Adipocyte (in vitro differentiated cells): ENCODE measurements at regions not wholly inside any gene's neighbourhood (a gene's known extent, or its start where the extent isn't known, plus 50 kb on each side); places are given as distances from the start of the nearest gene placed in this dataset.
A peak's percentile ranks its signal among the peaks of the same experiment; 100 is the strongest.
"Not testable (repeated sequence)": the region's sequence is repeated elsewhere in the genome, so short reads cannot be mapped to it uniquely, and the experiment has no call there.

Experiments
- DNase-seq: peaks from one replicate; pipeline ENCODE4 v3.0.0-alpha.2; 2015; ENCODE audit warnings: low read depth
- H3K27me3 ChIP-seq: replicated peaks from 2 replicates; pipeline ENCODE4 v1.7.0; 2013; ENCODE audit warnings: mild to moderate bottlenecking, low read length, moderate library complexity; ENCODE audit not compliant: control insufficient read depth, insufficient read depth
- H3K36me3 ChIP-seq: 2 replicates; pipeline ENCODE4 v1.7.0; 2013; ENCODE audit warnings: low read length, mild to moderate bottlenecking, moderate library complexity; ENCODE audit not compliant: control insufficient read depth, insufficient read depth, severe bottlenecking
- H3K4me1 ChIP-seq: 2 replicates; pipeline ENCODE4 v1.7.0; 2013; ENCODE audit warnings: mild to moderate bottlenecking, low read length, moderate library complexity; ENCODE audit not compliant: control insufficient read depth, insufficient read depth
- H3K4me3 ChIP-seq: 2 replicates; pipeline ENCODE4 v1.7.0; 2013; ENCODE audit warnings: mild to moderate bottlenecking, low read length, moderate library complexity
- H3K9ac ChIP-seq: 2 replicates; pipeline ENCODE4 v1.7.0; 2013; ENCODE audit warnings: mild to moderate bottlenecking, low read length, moderate library complexity
- H3K9me3 ChIP-seq: 2 replicates; pipeline ENCODE4 v1.7.0; 2013; ENCODE audit warnings: mild to moderate bottlenecking, low read length, moderate library complexity; ENCODE audit not compliant: control insufficient read depth

DNA sequence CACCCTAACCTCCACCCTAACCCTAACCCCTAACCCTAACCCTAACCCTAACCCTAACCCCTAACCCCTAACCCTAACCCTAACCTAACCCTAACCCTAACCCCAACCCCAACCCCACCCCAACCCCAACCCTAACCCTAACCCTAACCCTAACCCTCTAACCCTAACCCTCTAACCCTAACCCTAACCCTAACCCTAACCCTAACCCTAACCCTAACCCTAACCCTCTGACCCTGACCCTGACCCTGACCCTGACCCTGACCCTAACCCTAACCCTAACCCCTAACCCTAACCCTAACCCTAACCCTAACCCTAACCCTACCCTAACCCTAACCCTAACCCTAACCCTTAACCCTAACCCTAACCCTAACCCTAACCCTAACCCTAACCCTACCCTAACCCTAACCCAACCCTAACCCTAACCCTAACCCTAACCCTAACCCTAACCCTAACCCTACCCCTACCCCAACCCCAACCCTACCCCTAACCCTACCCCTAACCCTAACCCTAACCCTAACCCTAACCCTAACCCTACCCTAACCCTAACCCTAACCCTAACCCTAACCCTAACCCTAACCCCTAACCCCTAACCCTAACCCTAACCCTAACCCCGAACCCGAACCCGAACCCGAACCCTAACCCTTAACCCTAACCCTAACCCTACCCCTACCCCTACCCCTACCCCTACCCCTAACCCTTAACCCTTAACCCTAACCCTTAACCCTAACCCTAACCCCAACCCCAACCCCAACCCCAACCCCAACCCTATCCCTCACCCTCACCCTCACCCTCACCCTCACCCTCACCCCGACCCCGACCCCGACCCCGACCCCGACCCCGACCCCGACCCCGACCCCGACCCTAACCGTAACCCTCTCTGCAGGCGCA, 186.2 kb upstream of the CHL1 start:
- H3K4me3 ChIP-seq, H3K4me1 ChIP-seq, H3K9me3 ChIP-seq, H3K27me3 ChIP-seq, H3K36me3 ChIP-seq, H3K9ac ChIP-seq: not testable (repeated sequence)
- DNase-seq = peak; percentile 2

- no peak overlapping the region for H3K9ac ChIP-seq
- no peaks in the 10 kb centered on the region for H3K4me1 ChIP-seq
- H3K9me3 ChIP-seq = no peaks in the 10 kb centered on the region
- no peak overlapping the region for H3K4me3 ChIP-seq
- no peaks in the 10 kb centered on the region for H3K36me3 ChIP-seq
- H3K27me3 ChIP-seq = no peaks in the 10 kb centered on the region
- DNase-seq = peak; percentile 1
Observed at GRCh38 chr3:11734-12133, 184.8 kb upstream of the CHL1 start.

DNA sequence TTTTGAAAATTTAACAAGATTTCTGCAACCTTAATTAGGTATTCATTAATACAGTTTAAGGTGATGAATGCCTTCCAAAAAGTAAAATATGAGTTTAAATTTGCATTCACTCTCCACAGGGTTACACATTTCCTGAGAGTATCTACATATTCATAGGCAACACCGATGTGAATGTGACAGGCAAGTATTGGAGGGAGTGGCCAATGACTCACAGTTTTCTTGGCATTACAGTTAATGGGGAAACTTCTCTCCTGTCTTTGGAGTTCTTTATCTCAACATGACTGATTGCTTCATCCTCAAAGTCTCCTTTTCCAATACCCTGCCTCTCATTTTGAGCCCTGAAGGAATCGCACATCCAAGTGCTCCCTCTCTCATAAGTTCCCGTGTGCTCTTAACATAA, 181.9 kb upstream of the CHL1 start:
- no peak for DNase-seq
- no peaks in the 10 kb centered on the region for H3K9me3 ChIP-seq
- no peaks in the 10 kb centered on the region for H3K36me3 ChIP-seq
- H3K4me3 ChIP-seq = no peak overlapping the region
- no peak overlapping the region for H3K9ac ChIP-seq
- no peaks in the 10 kb centered on the region for H3K4me1 ChIP-seq
- H3K27me3 ChIP-seq = no peaks in the 10 kb centered on the region

DNA sequence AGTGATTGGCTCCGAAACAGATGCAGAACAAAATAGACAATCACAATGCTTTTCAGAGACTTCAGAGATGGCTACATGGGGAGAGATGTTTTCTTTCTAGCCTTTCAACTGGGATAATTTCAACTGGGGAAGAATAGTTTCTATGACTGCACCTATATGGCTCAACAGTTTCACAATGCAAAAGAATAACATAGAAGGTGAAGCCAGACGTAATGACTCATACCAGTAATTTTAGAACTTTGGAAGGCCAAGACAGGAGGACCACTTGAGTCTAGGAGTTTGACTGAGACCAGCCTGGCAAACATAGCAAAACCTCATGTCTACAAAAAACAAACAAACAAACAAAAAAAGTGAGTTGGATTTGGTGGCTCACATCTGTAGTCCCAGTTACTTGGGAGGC, 180.2 kb upstream of the CHL1 start:
- Histone ChIP-seq H3K36me3 (no peaks in the 10 kb centered on the region), H3K9ac (no peak overlapping the region), H3K4me3 (no peak overlapping the region), H3K4me1 (peaks cover 5% of the 10 kb centered on the region), H3K27me3 (no peaks in the 10 kb centered on the region), H3K9me3 (no peaks in the 10 kb centered on the region)
- no peak for DNase-seq

DNA sequence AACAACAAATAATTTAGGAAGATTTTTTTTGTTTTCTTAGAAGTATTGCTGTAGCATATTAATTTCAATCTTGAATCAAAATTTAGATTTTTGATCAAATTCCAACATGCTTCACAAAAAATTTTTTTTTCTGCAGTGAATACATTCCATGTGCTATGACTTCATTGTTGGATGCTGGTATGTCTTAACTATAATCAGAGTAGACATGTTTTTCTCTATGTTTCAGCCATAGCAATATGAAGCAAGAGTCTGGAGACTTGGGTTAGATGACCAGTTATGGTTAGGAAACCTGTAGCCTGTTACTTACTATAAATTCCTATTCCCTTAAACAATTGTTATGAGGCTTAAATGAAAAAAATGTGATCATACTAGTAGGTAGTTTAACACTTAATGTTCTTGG, 176.1 kb upstream of the CHL1 start:
- Histone ChIP-seq H3K9ac (no peak overlapping the region), H3K36me3 (no peaks in the 10 kb centered on the region), H3K27me3 (no peaks in the 10 kb centered on the region), H3K4me3 (no peak overlapping the region), H3K9me3 (no peaks in the 10 kb centered on the region), H3K4me1 (peaks cover 5% of the 10 kb centered on the region)
- peak; percentile 49 for DNase-seq

DNA sequence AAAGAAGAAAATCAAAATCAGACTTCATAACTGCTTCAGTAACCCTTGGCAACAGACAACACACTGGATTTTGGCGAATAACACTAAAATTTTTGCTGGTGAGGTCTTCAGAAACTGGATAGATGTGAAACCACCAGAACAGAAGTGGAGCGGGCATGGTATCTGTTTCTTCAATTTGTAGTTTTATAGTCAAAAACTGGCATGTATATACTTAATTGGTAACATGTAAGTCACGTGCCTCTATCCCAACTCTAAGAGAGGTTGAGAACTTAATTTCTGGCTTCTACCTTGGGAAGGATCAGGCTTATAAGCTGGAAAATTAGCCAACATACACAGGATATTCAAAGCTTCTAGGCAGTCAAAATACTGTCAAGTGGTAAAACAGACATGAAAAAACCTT, 172.6 kb upstream of the CHL1 start:
- peaks cover 2% of the 10 kb centered on the region for H3K27me3 ChIP-seq
- H3K9me3 ChIP-seq = no peaks in the 10 kb centered on the region
- H3K36me3 ChIP-seq = no peaks in the 10 kb centered on the region
- no peak for DNase-seq
- H3K4me3 ChIP-seq = no peak overlapping the region
- peaks cover 5% of the 10 kb centered on the region for H3K4me1 ChIP-seq
- H3K9ac ChIP-seq = no peak overlapping the region

GRCh38 chr3:25056-25455, 171.5 kb upstream of the CHL1 start:
- no peaks in the 10 kb centered on the region for H3K36me3 ChIP-seq
- H3K4me3 ChIP-seq = no peak overlapping the region
- H3K9me3 ChIP-seq = no peaks in the 10 kb centered on the region
- no peak overlapping the region for H3K9ac ChIP-seq
- peaks cover 5% of the 10 kb centered on the region for H3K4me1 ChIP-seq
- no peak for DNase-seq
- peaks cover 2% of the 10 kb centered on the region for H3K27me3 ChIP-seq

- not testable (repeated sequence) for H3K9ac ChIP-seq, DNase-seq, H3K9me3 ChIP-seq, H3K36me3 ChIP-seq, H3K4me3 ChIP-seq, H3K4me1 ChIP-seq, H3K27me3 ChIP-seq
Observed at GRCh38 chr3:35985-36384, 160.6 kb upstream of the CHL1 start.

- peak; percentile 1 for DNase-seq
- not testable (repeated sequence) for H3K9me3 ChIP-seq, H3K9ac ChIP-seq, H3K36me3 ChIP-seq, H3K4me3 ChIP-seq, H3K27me3 ChIP-seq
- peaks cover 21% of the 10 kb centered on the region for H3K4me1 ChIP-seq
Observed at GRCh38 chr3:42871-43744, 153.5 kb upstream of the CHL1 start.

- Histone ChIP-seq H3K9ac (no peak overlapping the region), H3K27me3 (no peaks in the 10 kb centered on the region), H3K9me3 (no peaks in the 10 kb centered on the region), H3K36me3 (no peaks in the 10 kb centered on the region), H3K4me3 (no peak overlapping the region), H3K4me1 (peaks cover 24% of the 10 kb centered on the region)
- no peak for DNase-seq
Observed at GRCh38 chr3:44028-44676, 152.4 kb upstream of the CHL1 start.

DNA sequence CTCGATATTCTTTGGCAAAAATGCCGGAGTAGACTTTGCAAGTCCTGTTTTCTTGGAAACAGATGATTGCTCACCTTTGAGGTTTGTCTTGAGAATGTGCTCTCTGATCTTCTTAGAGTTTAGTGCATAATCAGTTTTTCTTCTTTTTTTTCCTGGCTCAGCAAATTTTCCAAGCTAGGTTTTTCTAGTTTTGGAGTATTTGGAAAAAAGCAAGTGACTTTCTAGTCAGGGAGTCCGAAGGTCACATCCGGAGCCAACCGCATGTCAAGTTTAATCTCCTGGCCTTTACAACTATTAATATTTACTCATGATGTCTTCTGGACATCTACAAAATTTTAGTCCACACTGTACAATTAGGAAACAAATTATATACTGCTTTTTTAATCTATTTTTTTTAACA, 151.6 kb upstream of the CHL1 start:
- not testable (repeated sequence) for H3K9ac ChIP-seq, DNase-seq, H3K36me3 ChIP-seq, H3K4me3 ChIP-seq, H3K9me3 ChIP-seq, H3K27me3 ChIP-seq
- H3K4me1 ChIP-seq = peaks cover 24% of the 10 kb centered on the region
